ENCODE measurements at regions not wholly inside any gene's neighbourhood (a gene's known extent, or its start where the extent isn't known, plus 50 kb on each side); places are given as distances from the start of the nearest gene placed in this dataset.

DNA sequence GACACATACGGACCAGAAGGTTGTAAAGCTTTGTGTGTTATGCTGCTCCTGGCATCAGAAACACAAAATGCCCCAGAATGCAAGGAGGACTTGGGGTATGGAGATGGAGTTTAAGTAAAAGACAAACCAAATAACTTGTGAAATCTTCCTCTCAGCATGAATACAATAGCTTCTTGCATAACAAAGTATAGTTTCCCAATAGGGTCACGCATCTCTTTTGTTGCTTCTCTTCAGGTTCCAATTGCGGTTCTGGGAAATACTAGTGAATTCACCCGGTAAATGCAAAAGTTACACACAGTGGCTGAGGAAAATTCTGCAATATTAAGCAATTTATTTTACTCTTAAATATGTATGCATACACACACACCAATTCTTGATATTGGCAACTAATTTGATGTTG is 339.2 kb upstream of the EPHA4 start:
- Histone ChIP-seq H2BK20ac (ENCODE audit: low read depth, low read length) (no peak overlapping the region), H3K18ac (ENCODE audit: low read depth, low read length) (no peak overlapping the region), H4K5ac (ENCODE audit: low read depth, low read length) (no peak overlapping the region), H3K4me1 (ENCODE audit: control insufficient read depth, insufficient read depth, low read length) (no peaks in the 10 kb centered on the region), H3K23ac (ENCODE audit: low read depth, low read length) (no peak overlapping the region), H3K36me3 (ENCODE audit: control insufficient read depth, insufficient read depth, low read length) (no peaks in the 10 kb centered on the region), H3K9ac (ENCODE audit: low read depth, low read length) (no peak overlapping the region), H3K56ac (ENCODE audit: extremely low read depth, insufficient read depth, low read length) (no peak overlapping the region), H3K9me1 (ENCODE audit: insufficient read depth, low read length) (no peaks in the 10 kb centered on the region), H2BK120ac (ENCODE audit: low read depth, low read length) (no peak overlapping the region), H3K4ac (ENCODE audit: low read depth, low read length) (no peak overlapping the region), H3K4me3 (ENCODE audit: insufficient read depth, low read depth, low read length) (no peak overlapping the region), H3K27ac (ENCODE audit: insufficient read depth, low read length) (no peak overlapping the region), H2BK5ac (ENCODE audit: low read depth, low read length, poor library complexity, severe bottlenecking) (no peak overlapping the region), H2BK15ac (ENCODE audit: low read depth, low read length) (no peak overlapping the region), H2AFZ (replicated peaks; ENCODE audit: low read length, poor library complexity) (no peak overlapping the region), H2AK5ac (ENCODE audit: low read depth, low read length) (no peak overlapping the region), H3K4me2 (ENCODE audit: low read depth, low read length) (no peak overlapping the region), H4K20me1 (ENCODE audit: insufficient read depth, low read length) (no peaks in the 10 kb centered on the region), H4K91ac (ENCODE audit: insufficient read depth, low read depth, low read length) (no peak overlapping the region), H2AK9ac (replicated peaks; ENCODE audit: low read depth, low read length, poor library complexity) (no peak overlapping the region), H4K8ac (ENCODE audit: low read depth in 2 of 2, low read length in 2 of 2) (no peak overlapping the region), H3K14ac (replicated peaks; ENCODE audit: low read depth, low read length) (no peak overlapping the region), H3K27me3 (ENCODE audit: control insufficient read depth, insufficient read depth, low read length) (no peaks in the 10 kb centered on the region), H3K9me3 (ENCODE audit: control insufficient read depth, insufficient read depth, low read length) (no peaks in the 10 kb centered on the region), H3K79me1 (ENCODE audit: low read depth in 1 of 2, low read length in 2 of 2) (no peaks in the 10 kb centered on the region)
- 80% methylated on average over 1 of the region's 4 CpGs; no CpG with 5 or more reads in 1 of the 2 experiments for WGBS, 2 experiments (ENCODE audit: extremely low coverage in 2 of 2, insufficient read length in 1 of 2)
- DNase-seq (no peak), ATAC-seq (ENCODE audit: low read depth) (no peak)
- no TSS peak for BruUV-seq (replicated peaks)
- dilution Hi-C loops (cut with HindIII; ENCODE audit: low sequenced_read_pairs, unreplicated experiment) (no loop called here), in situ Hi-C loops (cut with MboI; ENCODE audit: low sequenced_read_pairs) (no loop called here), intact Hi-C loops (cut with micrococcal nuclease) (no loop called here)
- ChIA-PET POLR2A (ENCODE audit: unreplicated experiment) (no interaction called here), CTCF (no interaction called here)
- TF ChIP-seq FOS (IDR thresholded peaks at IDR 0.05; ENCODE audit: low read depth, low read length) (no peak), CHD1 (IDR thresholded peaks at IDR 0.05; ENCODE audit: low read depth, low read length) (no peak), BHLHE40 (IDR thresholded peaks at IDR 0.05; ENCODE audit: low read depth, low read length) (no peak), CEBPB (IDR thresholded peaks at IDR 0.05; ENCODE audit: low read depth, low read length) (no peak), RFX5 (IDR thresholded peaks at IDR 0.05; ENCODE audit: low read depth, low read length) (no peak), SMC3 (IDR thresholded peaks at IDR 0.05; ENCODE audit: low read depth, low read length) (no peak), RCOR1 (IDR thresholded peaks at IDR 0.05; ENCODE audit: insufficient replicate concordance, low read length) (no peak), MAZ (IDR thresholded peaks at IDR 0.05; ENCODE audit: borderline replicate concordance, low read depth, low read length) (no peak), RAD21 (IDR thresholded peaks at IDR 0.05; ENCODE audit: low read length) (no peak)
- TF ChIP-seq, protein P1, sequence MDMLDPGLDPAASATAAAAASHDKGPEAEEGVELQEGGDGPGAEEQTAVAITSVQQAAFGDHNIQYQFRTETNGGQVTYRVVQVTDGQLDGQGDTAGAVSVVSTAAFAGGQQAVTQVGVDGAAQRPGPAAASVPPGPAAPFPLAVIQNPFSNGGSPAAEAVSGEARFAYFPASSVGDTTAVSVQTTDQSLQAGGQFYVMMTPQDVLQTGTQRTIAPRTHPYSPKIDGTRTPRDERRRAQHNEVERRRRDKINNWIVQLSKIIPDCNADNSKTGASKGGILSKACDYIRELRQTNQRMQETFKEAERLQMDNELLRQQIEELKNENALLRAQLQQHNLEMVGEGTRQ (IDR thresholded peaks at IDR 0.05; ENCODE audit: low read depth, low read length) = no peak
